ENCODE measurements at regions not wholly inside any gene's neighbourhood (a gene's known extent, or its start where the extent isn't known, plus 50 kb on each side); places are given as distances from the start of the nearest gene placed in this dataset.

DNA sequence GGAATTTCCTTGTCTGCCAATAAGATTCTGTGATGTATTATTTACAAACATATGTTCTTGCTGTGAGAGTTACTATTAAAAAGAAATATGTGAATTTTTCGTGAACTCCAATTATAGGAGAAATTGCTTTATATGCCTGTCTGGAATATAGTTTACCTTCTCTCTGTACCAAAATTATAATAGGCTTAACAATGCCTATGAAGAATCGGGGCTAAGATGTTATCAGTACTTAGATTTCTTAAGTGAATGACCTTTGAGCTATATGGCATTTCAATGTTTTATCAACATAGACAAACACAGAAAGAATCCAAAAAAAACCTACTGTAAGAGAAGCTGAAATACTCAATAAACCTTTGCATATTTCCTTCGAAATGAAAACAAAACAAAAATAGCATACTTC lies 323.1 kb upstream of the ADAMTS5 start:
- Histone ChIP-seq H4K20me1 (ENCODE audit: low read depth) (no peaks in the 10 kb centered on the region), H3K4me1 (no peaks in the 10 kb centered on the region), H3K4me3 (no peak overlapping the region), H3K27ac (no peak overlapping the region), H3K4me2 (no peak overlapping the region), H2AFZ (replicated peaks) (no peak overlapping the region), H3F3A (ENCODE audit: low read depth) (no peaks in the 10 kb centered on the region), H3K36me3 (no peaks in the 10 kb centered on the region), H3K9me3 (ENCODE audit: low read depth) (no peaks in the 10 kb centered on the region), H3K27me3 (no peaks in the 10 kb centered on the region), H3K9ac (no peak overlapping the region), H3K79me2 (ENCODE audit: low read depth) (no peaks in the 10 kb centered on the region)
- Mint-ChIP-seq H3K36me3 (no peaks in the 10 kb centered on the region), H3K4me3 (no peak overlapping the region), H3K9me3 (no peaks in the 10 kb centered on the region), H3K4me1 (no peaks in the 10 kb centered on the region), H3K27ac (no peak overlapping the region), H3K27me3 (ENCODE audit: insufficient read depth, low read depth) (peaks cover 3% of the 10 kb centered on the region)
- TF ChIP-seq EZH2 (IDR thresholded peaks at IDR 0.05) (no peak), EZH2phosphoT487 (IDR thresholded peaks at IDR 0.05) (no peak)
- TF ChIP-seq, protein P1, sequence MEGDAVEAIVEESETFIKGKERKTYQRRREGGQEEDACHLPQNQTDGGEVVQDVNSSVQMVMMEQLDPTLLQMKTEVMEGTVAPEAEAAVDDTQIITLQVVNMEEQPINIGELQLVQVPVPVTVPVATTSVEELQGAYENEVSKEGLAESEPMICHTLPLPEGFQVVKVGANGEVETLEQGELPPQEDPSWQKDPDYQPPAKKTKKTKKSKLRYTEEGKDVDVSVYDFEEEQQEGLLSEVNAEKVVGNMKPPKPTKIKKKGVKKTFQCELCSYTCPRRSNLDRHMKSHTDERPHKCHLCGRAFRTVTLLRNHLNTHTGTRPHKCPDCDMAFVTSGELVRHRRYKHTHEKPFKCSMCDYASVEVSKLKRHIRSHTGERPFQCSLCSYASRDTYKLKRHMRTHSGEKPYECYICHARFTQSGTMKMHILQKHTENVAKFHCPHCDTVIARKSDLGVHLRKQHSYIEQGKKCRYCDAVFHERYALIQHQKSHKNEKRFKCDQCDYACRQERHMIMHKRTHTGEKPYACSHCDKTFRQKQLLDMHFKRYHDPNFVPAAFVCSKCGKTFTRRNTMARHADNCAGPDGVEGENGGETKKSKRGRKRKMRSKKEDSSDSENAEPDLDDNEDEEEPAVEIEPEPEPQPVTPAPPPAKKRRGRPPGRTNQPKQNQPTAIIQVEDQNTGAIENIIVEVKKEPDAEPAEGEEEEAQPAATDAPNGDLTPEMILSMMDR (IDR thresholded peaks at IDR 0.05) = no peak
- no peak for DNase-seq (ENCODE audit: low spot score)

DNA sequence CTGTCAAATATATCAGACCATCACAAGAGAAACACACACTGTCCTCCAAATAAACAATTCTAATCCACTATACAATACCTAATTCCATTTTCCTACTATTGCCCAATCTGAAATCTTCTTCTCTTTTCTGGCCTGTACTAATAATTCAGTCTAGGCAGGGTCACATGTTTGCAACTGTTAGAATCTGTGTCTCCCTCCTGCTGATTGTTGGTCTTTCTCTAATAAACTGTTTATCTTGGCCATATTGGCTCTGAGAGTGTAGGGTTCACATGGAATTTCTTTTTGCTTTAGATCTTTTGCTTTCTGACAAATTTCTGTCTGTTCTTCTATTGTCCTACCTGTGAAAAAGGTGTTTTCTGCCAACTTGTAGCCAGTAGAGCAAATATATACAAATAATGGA lies 319.9 kb upstream of the ADAMTS5 start:
- no peak overlapping the region for H2AFZ ChIP-seq (replicated peaks)
- Mint-ChIP-seq H3K4me3 (no peak overlapping the region), H3K4me1 (no peaks in the 10 kb centered on the region), H3K9me3 (no peaks in the 10 kb centered on the region), H3K27ac (no peak overlapping the region), H3K36me3 (no peaks in the 10 kb centered on the region), H3K27me3 (ENCODE audit: insufficient read depth, low read depth) (peaks cover 3% of the 10 kb centered on the region)
- H3K4me3 ChIP-seq = no peak overlapping the region
- H4K20me1 ChIP-seq (ENCODE audit: low read depth) = no peaks in the 10 kb centered on the region
- no peaks in the 10 kb centered on the region for H3K4me1 ChIP-seq
- no peak overlapping the region for H3K27ac ChIP-seq
- no peaks in the 10 kb centered on the region for H3K27me3 ChIP-seq
- no peak overlapping the region for H3K4me2 ChIP-seq
- no peaks in the 10 kb centered on the region for H3K36me3 ChIP-seq
- no peak overlapping the region for H3K9ac ChIP-seq
- DNase-seq (ENCODE audit: low spot score) = no peak
- H3K9me3 ChIP-seq (ENCODE audit: low read depth) = no peaks in the 10 kb centered on the region
- H3F3A ChIP-seq (ENCODE audit: low read depth) = no peaks in the 10 kb centered on the region
- TF ChIP-seq EZH2phosphoT487 (IDR thresholded peaks at IDR 0.05) (no peak), EZH2 (IDR thresholded peaks at IDR 0.05) (no peak)
- TF ChIP-seq, protein P1 (IDR thresholded peaks at IDR 0.05) = no peak
- no peaks in the 10 kb centered on the region for H3K79me2 ChIP-seq (ENCODE audit: low read depth)

DNA sequence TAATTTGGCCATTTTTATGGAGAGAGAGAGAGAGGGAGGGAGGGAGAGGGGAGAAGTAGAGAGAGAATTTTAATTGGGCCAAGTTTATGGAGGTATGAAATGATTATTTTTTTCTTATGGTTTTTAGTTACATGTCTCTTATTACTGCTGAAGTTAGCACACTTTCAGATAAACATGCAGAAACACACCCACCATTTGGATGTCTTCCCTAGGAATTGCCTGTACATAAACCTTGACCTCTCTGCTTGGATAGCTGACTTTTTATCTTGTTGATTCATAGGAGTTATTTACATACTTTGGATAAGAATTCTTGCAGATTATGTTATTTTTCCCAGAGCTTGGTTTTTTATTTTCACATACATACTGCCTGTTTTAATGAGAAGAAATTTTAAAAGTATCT lies 310.2 kb upstream of the ADAMTS5 start:
- H3K27me3 Mint-ChIP-seq (ENCODE audit: insufficient read depth, low read depth) = no peaks in the 10 kb centered on the region
- Histone ChIP-seq H2AFZ (replicated peaks) (no peak overlapping the region), H3K36me3 (no peaks in the 10 kb centered on the region), H3K4me1 (no peaks in the 10 kb centered on the region), H3K9ac (no peak overlapping the region), H3K79me2 (ENCODE audit: low read depth) (no peaks in the 10 kb centered on the region), H3K27ac (no peak overlapping the region), H3K27me3 (no peaks in the 10 kb centered on the region), H3F3A (ENCODE audit: low read depth) (no peaks in the 10 kb centered on the region), H3K9me3 (ENCODE audit: low read depth) (no peaks in the 10 kb centered on the region), H4K20me1 (ENCODE audit: low read depth) (no peaks in the 10 kb centered on the region), H3K4me3 (no peak overlapping the region), H3K4me2 (no peak overlapping the region)
- no peak overlapping the region for H3K27ac Mint-ChIP-seq
- no peaks in the 10 kb centered on the region for H3K4me1 Mint-ChIP-seq
- H3K4me3 Mint-ChIP-seq = no peak overlapping the region
- no peaks in the 10 kb centered on the region for H3K9me3 Mint-ChIP-seq
- no peak for DNase-seq (ENCODE audit: low spot score)
- H3K36me3 Mint-ChIP-seq = no peaks in the 10 kb centered on the region
- TF ChIP-seq, protein P1 (IDR thresholded peaks at IDR 0.05) = no peak
- TF ChIP-seq EZH2phosphoT487 (IDR thresholded peaks at IDR 0.05) = no peak
- no peak for TF ChIP-seq EZH2 (IDR thresholded peaks at IDR 0.05)
